HuH-7.5 (cell line): ENCODE measurements at regions not wholly inside any gene's neighbourhood (a gene's known extent, or its start where the extent isn't known, plus 50 kb on each side); places are given as distances from the start of the nearest gene placed in this dataset.
"Not testable (repeated sequence)": the region's sequence is repeated elsewhere in the genome, so short reads cannot be mapped to it uniquely, and the experiment has no call there.

Source experiments
- DNase-seq: peaks from one replicate; pipeline ENCODE4 v3.0.0; 2011; ENCODE audit warnings: low spot score

DNA sequence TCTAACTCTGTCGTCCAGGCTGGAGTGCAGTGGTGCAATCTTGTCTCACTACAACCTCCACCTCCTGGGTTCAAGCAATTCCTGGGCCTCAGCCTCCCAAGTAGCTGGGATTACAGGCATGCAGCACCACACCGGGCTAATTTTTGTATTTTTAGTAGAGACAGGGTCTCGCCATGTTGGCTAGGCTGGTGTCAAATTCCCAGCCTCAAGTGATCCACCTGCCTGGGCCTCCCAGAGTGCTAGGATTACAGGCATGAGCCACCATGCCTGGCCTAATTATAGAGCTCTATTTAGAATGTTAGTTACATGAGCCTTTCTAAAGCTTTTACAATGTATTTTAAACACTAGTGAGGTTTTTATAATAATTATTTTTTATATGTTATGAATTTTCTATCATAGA is 1346.4 kb downstream of the TECRL start:
- not testable (repeated sequence) for DNase-seq

DNA sequence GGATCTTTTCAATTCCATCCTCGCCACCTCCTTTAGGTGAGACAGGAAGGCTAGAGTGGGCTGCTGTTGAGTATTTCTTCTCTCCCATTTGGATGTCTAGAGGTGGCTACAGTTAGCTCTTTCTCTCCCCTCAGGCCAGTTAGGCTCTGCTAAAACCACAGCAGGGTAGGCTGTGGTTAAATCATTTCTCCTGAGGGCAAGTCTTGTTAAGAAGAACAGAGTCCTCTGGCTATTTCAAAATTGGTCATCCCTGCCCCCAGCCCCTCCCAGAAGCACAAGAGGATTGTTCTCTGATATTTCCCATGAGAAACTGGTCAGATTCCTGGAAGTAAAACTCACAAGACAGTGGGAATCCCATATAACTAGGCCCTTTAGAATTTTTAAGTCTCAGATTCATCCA is 1359.5 kb downstream of the TECRL start:
- no peak for DNase-seq

DNA sequence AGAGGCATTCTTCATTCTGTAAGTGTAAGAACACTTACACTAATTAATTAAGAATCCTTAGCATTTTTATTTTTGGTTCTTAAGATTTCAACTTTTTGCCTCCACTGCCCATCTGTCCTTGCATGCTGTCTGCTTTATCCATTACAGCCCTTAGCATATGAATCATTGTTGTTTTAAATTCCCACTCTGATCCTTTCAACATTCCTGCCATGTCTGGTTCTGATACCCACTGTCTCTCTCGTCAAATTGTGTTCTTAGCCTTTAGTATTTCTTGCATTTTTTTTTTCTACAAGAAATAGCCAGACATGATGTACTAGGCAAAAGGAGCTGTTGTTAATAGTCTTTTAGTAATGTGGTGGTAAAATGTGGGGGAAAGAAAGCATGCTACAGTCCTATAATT is 1360.0 kb downstream of the TECRL start:
- no peak for DNase-seq

DNA sequence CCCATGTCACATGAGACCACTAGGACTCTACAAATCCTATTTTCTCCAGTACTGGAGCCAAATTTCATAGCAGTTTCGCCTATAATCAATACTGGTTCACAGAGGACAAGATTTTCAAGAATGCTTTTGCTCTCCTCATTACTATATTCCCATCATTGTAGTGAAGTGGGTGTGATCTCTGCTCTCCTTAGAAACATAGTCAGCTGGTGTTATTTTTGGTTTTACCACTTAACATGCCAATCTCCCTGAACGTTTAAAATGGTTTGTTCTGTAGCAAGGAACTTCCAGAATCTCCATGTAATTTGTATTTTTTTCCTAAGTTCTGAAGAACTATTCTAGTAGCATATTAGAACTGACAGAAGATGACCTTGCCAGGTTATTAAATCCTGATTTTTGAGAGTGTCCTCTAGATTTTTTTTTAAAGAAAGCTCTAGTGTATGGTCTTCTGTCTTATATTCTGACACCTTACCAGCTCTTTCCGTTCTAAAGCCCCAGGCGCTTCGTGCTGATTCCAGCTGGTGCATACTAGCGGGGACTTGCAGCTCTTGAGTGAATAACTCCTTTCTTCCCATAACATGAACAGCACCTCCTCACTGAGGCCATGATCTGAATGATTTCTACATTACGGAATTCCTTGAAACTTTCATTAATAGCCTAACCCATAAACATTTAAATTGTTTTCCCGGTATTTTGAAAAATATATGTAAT is 1372.9 kb downstream of the TECRL start:
- no peak for DNase-seq

DNA sequence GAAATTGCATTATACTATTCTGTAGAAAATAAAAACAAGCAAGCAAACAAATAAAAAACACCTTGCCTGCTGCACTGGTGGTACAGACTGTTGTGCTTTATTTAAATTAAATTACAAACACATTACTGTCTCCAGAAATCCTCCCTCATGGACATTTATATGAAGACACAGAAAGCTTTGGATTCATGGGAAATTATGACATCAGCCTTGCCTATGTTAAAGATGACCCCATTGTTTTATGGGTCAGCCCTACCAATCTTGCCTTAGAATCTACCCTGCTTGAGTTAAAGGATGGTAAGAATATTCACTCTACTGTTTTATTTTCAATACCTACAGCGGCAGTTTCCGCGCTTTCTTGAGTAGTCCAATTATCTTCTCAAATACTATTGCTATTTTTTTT is 1379.9 kb downstream of the TECRL start:
- no peak for DNase-seq

DNA sequence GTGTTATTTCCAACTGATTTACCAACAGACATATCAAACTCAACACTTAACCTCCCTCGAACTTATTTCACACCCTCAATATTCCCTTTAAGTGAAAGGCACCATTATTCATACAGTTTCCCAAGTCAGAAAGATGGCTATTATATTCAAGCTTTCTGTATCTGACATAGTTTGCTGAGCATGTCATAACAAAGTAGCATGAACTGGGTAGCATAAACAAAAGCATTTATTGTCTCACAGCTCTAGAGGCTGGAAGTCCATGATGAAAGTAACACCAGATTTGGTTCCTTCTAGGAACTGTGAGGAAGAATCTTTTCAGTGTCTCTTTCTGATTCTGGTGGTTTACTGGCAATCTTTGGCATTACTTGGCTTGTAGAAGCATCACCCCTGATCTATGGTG is 1388.6 kb downstream of the TECRL start:
- no peak for DNase-seq

DNA sequence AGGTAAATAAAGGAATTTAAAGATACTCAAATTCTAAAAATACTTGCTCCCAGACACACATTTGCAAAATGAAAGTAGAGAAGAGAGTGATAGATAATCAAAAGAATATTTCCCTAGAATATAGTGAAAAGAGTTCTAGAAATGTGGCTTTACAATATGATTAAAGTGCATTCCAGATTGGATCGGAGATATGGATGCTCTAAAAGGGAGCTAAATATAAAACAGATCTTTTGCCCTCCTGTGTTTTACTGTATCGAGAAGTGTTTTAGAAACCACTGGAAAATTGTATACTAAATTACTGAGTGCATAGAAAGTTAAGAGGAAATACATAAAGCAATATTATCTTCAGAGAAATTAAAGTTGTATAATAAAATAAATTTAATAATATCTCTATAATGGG is 1392.0 kb downstream of the TECRL start:
- DNase-seq: no peak

DNA sequence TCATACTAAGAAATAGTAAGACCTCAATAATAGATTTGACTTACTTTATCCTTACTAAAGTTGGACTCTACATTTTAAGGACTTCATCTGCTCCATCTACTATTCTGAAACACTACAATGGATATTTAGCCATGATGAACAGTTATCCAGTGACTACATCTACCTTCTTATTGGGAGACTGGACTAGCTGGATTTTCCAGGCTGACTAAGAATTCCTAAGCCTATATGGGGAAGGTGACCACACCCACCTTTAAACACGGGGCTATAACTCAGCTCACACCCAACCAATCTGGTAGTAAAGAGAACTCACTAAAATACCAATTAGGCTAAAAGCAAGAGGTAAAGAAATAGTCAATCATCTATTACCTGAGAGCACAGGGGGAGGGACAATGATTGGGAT is 1438.4 kb downstream of the TECRL start:
- no peak for DNase-seq

DNA sequence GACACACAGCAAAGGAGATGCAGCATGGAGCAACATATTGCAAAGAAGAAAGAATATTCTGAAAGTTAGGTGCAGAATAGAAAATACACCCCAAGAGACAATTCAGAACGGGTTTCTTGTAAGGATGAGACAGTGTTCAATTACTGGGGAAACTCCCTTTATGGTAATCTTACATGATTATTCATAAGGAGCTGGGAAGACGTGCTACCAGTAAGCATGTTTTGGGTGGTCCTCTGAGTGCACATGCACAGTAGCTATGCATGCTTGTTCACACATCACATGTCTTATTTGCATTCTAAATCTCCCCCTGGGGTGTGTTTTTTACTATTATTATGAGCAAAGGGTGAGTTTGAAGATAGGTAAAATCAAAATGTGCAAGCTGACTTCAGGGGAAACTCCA is 1448.8 kb downstream of the TECRL start:
- DNase-seq: no peak

DNA sequence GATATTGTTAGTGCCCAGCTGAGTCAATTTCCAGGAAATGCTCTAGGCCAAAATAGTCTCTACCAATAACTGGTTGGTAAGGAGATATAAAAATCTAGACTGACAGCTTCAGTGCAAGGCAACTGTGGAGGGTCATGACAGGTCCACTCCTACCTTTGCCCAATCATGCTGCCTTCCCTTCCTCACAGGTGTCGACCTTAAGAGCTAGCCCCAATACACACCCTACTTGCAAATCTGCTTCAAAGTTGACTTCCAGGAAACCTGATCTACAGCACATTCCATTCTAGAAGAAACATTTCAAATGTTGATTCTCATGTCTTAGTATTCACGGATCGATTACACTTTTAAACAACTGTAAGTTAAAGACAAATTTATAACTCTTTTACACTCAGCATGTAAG is 1455.5 kb downstream of the TECRL start:
- DNase-seq: no peak

DNA sequence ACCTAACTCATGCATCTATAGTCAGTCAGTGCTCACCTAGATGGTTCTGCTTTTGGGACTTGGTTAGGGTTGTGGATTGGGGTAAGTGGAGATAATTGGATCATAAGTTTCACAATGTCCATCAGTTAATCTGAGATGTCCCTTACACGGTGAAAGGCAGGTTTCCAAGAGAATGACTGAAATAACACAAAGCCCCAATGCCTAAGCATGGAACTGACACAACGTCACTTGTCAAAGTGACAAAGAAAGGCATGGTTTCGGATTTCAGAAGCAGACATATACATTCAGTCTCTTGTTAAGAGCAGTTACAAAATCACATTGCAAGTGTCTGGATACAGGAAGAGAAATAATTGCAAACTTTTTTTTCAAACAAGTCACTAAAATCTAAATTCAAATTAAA is 1456.9 kb downstream of the TECRL start:
- DNase-seq: no peak

DNA sequence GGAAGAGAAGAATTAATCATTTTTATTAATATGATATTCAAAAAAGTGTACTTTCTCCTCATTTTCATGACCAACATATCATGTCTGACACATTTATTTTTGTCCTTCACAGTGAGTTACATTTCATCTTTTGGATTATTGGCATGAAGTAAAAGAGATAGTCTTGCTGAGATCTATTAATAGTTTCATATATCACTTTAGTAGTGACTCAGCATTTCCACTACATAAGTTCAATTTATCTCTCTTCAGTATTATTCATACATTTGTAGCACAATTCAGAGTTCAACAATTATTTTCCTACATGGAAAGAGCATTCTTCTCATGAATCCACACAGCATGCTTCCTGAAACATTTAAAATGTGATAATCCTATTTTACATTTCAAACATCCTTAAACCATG is 1461.1 kb downstream of the TECRL start:
- no peak for DNase-seq

DNA sequence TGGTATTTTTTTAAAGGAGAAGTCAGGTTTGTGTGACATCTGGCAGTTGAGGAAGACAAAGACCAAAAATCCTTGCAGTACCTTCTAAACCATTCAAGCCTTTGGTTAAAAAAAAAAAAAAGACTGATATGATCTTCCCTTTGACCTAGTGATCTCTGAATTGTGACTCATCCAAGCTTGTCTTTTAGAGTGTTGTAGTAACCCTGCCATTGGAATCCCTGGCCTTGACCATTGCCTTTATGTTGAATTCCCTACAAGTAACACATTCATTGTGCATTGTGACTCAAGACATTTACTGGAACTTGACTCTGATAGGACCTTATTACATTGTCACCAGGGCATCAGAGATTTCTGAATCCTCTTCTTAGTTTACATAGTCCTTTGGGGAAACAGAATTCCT is 1469.0 kb downstream of the TECRL start:
- DNase-seq: no peak

DNA sequence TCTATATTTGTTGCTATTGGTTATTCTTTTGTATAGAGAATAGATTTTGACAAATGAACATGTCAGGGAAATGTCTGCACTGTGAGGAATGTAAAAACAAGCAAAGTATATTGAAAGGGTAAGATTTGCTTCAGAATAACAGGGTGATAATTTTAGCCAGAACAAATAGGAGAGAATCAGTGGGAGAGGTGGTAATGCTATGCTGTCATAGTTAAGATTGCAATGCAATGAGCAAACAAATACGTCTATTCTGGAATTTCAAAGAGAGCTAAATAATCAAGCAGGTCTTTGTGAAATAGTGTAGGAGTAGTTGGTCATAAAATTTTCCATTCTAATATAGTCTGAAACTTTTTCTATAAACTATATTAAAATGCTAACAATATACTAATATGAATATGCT is 1478.4 kb downstream of the TECRL start:
- no peak for DNase-seq

DNA sequence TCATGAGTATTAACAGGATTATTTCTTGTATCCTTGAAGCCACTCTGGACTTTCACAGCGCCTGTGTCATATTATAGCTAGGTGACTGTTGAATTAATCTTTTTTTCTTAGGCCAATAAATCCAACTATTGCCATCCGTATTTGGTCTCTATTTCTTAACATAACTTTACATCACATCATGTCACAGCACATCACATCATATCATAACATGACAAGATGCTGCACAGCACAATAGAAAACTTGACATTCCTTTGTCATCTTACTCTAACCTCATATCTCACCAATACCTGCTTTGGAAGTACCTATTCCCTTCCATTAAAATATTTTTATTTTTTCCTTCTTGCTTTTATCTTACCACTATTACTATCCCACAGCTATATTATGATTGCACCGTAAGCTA is 1480.8 kb downstream of the TECRL start:
- DNase-seq: no peak

DNA sequence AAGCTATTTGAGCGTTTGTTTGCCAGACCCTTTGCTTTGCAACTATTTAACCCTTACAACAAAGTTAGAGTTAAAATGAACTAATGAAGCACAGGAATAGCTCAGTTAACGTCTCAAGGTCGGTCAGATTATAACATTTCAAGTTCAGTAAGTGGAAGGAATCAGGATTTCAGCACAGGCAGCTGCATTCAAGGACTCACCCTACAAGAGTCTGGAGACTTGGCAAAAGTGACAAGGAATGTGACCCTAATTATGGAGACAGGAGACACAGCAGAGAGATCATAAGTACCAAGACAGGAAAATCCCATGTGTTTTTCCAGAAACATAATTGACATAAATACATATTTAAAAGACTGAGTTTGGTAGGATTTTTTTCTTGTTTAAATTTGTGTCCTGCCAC is 1481.7 kb downstream of the TECRL start:
- DNase-seq: no peak

DNA sequence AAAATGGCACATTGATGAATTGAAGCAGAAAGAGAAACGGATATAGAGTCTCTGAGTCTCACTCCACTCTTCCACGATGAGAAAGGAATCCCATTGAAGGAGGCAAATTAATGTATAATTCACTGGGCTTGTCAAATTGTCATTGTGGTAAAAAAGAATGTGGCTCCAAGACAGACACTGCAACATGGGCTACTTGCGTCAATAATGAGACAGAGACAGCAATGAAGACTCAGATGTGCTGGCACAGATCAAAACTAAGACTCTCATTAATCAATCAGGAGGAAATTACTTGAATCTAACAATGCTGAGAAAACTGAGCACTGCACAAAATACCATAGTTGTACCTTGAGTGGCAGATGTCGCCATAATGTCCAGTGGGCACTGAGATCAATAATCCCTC is 1485.5 kb downstream of the TECRL start:
- DNase-seq: no peak

DNA sequence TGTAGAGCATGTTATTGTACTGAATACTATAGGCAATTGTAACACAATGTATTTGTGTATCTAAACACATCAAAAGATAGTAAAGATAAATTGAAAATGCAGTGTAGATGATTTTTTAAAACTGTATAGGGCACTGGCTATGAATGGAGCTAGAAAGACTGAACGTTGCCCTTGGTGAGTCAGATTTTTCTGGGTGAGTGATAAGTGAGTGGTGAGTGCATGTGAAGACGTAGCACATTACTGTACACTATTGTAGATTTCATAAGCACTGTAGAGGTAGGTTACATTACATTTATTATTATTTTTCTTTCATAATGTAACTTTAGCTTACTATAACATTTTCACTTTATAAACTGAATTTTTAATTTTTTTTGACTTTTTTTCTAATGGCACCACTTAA is 1491.6 kb downstream of the TECRL start:
- no peak for DNase-seq

DNA sequence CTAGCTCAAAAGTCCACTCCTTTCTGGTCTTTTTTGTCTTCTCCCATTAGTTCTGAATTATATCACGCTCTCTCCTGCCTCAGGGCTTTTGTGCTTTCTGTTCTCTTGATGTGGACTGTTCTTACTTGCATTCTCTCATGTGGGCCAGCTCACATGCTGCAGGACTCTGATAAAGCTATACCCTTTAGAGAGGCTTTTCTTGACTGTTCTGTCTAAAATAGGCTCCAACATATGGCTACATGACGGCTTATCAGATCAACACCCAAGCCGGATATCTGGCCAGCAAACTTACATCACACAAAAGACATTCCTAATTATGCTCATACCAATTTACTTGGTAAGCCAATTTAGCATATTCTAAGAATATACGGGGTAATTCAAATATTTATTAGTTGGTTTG is 1494.5 kb downstream of the TECRL start:
- no peak for DNase-seq

DNA sequence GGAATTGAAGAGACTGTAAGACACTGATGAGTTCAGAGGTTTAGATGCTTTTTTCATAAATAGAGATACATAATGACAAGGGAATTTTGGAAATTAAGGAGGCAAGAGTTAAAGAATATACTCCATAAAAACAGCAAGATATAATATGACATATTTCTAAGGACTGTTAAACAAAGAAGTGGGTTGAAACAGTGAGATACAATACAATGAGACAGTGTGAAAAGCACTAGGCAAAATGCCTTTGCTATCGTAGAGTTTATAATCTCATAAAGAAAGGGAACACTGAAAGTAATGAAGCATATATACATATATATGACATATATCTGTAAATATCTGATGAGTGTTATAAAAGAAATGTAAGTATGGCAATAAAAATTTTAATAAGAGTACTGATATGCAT is 1496.2 kb downstream of the TECRL start:
- DNase-seq: no peak

DNA sequence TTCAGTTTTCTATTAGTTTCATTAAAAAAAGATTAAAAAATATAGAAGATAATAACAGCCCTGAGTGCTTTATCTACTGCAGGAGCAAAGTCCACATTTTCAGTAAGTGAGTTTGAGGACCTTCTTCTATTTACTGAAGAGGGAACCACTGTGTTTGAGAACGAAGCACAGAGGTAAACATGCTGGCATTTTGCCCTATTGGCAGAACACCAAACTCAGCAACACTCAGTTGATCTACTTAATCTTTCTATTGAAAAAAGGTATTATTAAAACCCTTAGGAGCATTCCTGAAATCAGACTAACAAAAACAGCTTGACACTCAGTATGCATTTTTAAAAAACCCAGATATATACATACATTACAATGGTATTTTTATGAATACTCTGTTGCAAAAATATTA is 1496.7 kb downstream of the TECRL start:
- DNase-seq: no peak

DNA sequence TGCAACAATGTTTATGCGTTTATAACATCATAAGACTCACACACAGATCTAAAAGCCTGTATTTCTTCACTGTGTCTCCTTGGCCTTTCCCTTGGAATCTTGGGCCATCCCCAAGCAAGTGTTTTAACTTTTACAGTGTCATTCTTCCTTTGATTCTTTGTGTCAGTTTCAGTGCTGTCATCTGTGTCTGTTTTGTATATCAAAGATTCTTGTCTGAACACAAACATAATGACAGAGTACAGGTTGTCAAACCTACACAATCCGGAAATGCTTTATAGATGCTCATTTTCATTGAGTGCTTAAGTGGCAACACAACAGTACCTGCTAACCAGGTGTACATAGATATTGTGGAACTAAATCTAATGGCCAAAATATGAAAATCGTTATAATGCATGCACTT is 1500.0 kb downstream of the TECRL start:
- no peak for DNase-seq

DNA sequence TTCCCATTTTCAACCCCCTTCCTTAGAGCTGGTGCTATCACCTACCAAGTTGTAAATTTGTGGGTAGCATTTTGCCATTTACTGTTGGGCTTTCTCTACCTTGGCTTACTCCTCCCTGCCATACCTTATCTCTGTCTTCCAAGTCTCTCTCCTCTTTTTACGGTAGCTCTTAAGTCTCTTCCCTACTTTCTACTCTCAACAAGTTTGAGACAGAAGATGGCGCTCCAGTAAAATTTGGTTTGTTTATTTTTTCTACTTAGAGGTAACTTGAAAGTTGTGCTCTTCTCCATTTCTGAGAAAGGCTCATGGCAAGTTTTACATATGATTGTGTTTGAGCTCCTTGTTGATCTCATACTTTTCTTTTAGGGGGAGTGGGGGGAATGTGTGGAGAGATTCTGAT is 1508.1 kb downstream of the TECRL start:
- no peak for DNase-seq

DNA sequence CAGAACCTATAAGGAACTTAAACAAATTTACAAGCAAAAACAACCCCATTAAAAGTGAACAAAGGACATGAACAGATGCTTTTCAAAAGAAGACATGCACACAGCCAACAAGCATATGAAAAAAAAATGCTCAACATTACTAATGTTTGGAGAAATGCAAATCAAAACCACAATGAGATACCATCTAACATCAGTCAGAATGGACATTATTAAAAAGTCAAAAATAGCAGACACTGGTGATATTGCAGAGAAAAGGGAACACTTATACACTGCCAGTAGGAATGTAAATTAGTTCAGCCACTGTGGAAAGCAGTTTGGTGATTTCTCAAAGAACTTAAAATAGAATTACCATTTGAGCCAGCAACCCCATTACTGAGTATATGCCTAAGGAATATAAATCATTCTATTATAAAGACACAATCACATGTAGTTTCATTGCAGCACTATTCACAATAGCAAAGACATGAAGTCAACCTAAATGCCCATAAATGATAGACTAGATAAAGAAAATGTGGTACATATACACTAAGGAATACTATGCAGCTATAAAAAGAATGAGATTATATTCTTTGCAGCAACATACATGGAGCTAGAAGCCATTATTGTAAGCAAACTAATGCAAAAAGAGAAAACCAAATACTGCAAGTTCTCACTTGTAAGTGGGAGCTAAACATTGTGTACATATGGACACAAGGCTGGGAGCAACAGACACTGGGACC is 1509.4 kb downstream of the TECRL start:
- DNase-seq: no peak
